GM23248 (cell line): ENCODE measurements at regions not wholly inside any gene's neighbourhood (a gene's known extent, or its start where the extent isn't known, plus 50 kb on each side); places are given as distances from the start of the nearest gene placed in this dataset.
A peak's percentile ranks its signal among the peaks of the same experiment; 100 is the strongest.
"Not testable (repeated sequence)": the region's sequence is repeated elsewhere in the genome, so short reads cannot be mapped to it uniquely, and the experiment has no call there.

ENCODE experiments used
- DNase-seq: peaks from one replicate; pipeline ENCODE4 v3.0.0-alpha.2; 2015
- H2AFZ ChIP-seq: fragments of 200-600 bp; sonication (generic); 2 replicates; pipeline ENCODE4 v1.6.1; 2016; ENCODE audit warnings: antibody characterized with exemption
- H3F3A ChIP-seq: fragments of 200-600 bp; sonication (generic); 2 replicates; pipeline ENCODE4 v1.6.1; 2016; ENCODE audit warnings: mild to moderate bottlenecking, antibody characterized with exemption, mixed run types; ENCODE audit not compliant: insufficient read depth
- H3K27ac ChIP-seq: fragments of 200-600 bp; sonication (generic); 2 replicates; pipeline ENCODE4 v1.5.1; 2016; ENCODE audit warnings: mild to moderate bottlenecking
- H3K27me3 ChIP-seq: fragments of 200-600 bp; sonication (generic); replicated peaks from 2 replicates; pipeline ENCODE4 v1.6.1; 2016; ENCODE audit warnings: mild to moderate bottlenecking; ENCODE audit not compliant: insufficient read depth
- H3K36me3 ChIP-seq: fragments of 200-600 bp; sonication (generic); 2 replicates; pipeline ENCODE4 v1.6.1; 2016; ENCODE audit warnings: low read depth, mild to moderate bottlenecking
- H3K4me1 ChIP-seq: fragments of 200-600 bp; sonication (generic); 2 replicates; pipeline ENCODE4 v1.6.1; 2016; ENCODE audit warnings: mild to moderate bottlenecking; ENCODE audit not compliant: insufficient read depth
- H3K4me2 ChIP-seq: fragments of 200-600 bp; sonication (generic); one replicate; pipeline ENCODE4 v1.6.1; 2016; ENCODE audit warnings: mild to moderate bottlenecking; ENCODE audit not compliant: unreplicated experiment
- H3K4me3 ChIP-seq: fragments of 200-600 bp; sonication (generic); 2 replicates; pipeline ENCODE4 v1.5.1; 2016; ENCODE audit warnings: mild to moderate bottlenecking
- H3K79me2 ChIP-seq: fragments of 200-600 bp; sonication (generic); 2 replicates; pipeline ENCODE4 v1.6.1; 2016; ENCODE audit warnings: mild to moderate bottlenecking; ENCODE audit not compliant: insufficient read depth
- H3K9ac ChIP-seq: fragments of 200-600 bp; sonication (generic); 2 replicates; pipeline ENCODE4 v1.6.1; 2016; ENCODE audit warnings: mild to moderate bottlenecking
- H3K9me2 ChIP-seq: fragments of 200-600 bp; sonication (generic); 2 replicates; pipeline ENCODE4 v1.6.1; 2016; ENCODE audit warnings: mixed run types, mild to moderate bottlenecking, moderate library complexity; ENCODE audit not compliant: insufficient read depth
- H3K9me3 ChIP-seq: fragments of 200-600 bp; sonication (generic); one replicate; pipeline ENCODE4 v1.6.1; 2017; ENCODE audit warnings: low read depth
- H4K20me1 ChIP-seq: fragments of 200-600 bp; sonication (generic); 2 replicates; pipeline ENCODE4 v1.6.0; 2016; ENCODE audit not compliant: insufficient read depth
- EZH2 ChIP-seq: fragments of 200-600 bp; sonication (generic); IDR thresholded peaks from 2 replicates; pipeline ENCODE4 v1.6.1; 2018; ENCODE audit warnings: antibody characterized with exemption, mild to moderate bottlenecking; ENCODE audit not compliant: insufficient read depth, poor library complexity, severe bottlenecking
- EZH2phosphoT487 ChIP-seq: fragments of 200-600 bp; sonication (generic); IDR thresholded peaks from 2 replicates; pipeline ENCODE4 v1.6.1; 2018; ENCODE audit warnings: antibody characterized with exemption, moderate library complexity, mild to moderate bottlenecking, low read depth; ENCODE audit not compliant: insufficient read depth
- WGBS, 2 experiments: methylation state at CpG; one replicate each; pipeline ENCODE4 v1.1.6; 2015 to 2017; ENCODE audit warnings: low lambda C conversion rate in 2 of 2, low coverage in 1 of 2; ENCODE audit errors: missing lambda C conversion rate in 2 of 2; 5-methylcytosine and 5-hydroxymethylcytosine counted together
- in situ Hi-C: fragments of 300-500 bp; cut with MboI; formaldehyde crosslinking; loops from 2 replicates; pipeline ENCODE4 v1.15.0; 2020

GRCh38 chr3:75886971-75887526 lies 101.7 kb upstream of the ZNF717 start:
- H3K36me3 ChIP-seq, result no peaks in the 10 kb centered on the region
- H3K9me3 ChIP-seq, result no peaks in the 10 kb centered on the region
- no peak overlapping the region for H2AFZ ChIP-seq
- no peak overlapping the region for H3K9ac ChIP-seq
- no peaks in the 10 kb centered on the region for H3K9me2 ChIP-seq
- no peak overlapping the region for H3K27ac ChIP-seq
- H3K4me3 ChIP-seq, result no peak overlapping the region
- H4K20me1 ChIP-seq, result no peaks in the 10 kb centered on the region
- no peak overlapping the region for H3K4me2 ChIP-seq
- no peaks in the 10 kb centered on the region for H3F3A ChIP-seq
- no peaks in the 10 kb centered on the region for H3K27me3 ChIP-seq
- H3K4me1 ChIP-seq, result no peaks in the 10 kb centered on the region
- WGBS, 2 experiments, result 13 to 19% methylated on average over 2 of the region's 2 CpGs
- TF ChIP-seq EZH2 (no peak), EZH2phosphoT487 (no peak)
- DNase-seq, result no peak
- H3K79me2 ChIP-seq, result no peaks in the 10 kb centered on the region
- in situ Hi-C loops, result no loop called here

DNA sequence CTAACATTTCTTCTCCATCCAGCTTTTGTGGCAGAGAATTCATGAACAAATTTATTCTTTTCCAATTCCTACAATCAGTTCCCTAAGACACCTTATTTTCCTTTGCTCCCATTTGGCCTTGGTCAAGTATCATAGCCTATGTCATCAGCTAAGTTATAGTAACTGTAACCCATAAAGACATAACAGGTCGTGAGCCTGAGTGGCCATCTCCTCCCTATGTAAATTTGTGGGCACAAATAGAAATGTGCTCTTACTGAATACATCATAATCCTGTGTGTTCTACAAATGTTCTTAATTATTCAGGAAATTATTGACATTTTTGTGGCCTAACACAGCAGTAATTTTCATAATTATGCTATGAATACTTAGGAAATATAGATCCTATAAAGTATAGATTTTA lies 108.9 kb upstream of the ZNF717 start:
- H3K4me2 ChIP-seq, result no peak overlapping the region
- no peaks in the 10 kb centered on the region for H3F3A ChIP-seq
- no peaks in the 10 kb centered on the region; the same call in 1 of the 2 replicates for H3K9me2 ChIP-seq
- H2AFZ ChIP-seq, result no peak overlapping the region
- no peak overlapping the region for H3K4me3 ChIP-seq
- no peaks in the 10 kb centered on the region for H3K9me3 ChIP-seq
- no peak for DNase-seq
- H4K20me1 ChIP-seq, result no peaks in the 10 kb centered on the region
- H3K4me1 ChIP-seq, result no peaks in the 10 kb centered on the region
- no peaks in the 10 kb centered on the region for H3K79me2 ChIP-seq
- H3K27me3 ChIP-seq, result no peaks in the 10 kb centered on the region
- H3K36me3 ChIP-seq, result no peaks in the 10 kb centered on the region
- in situ Hi-C loops, result no loop called here
- no peak overlapping the region for H3K9ac ChIP-seq
- no peak overlapping the region for H3K27ac ChIP-seq
- TF ChIP-seq EZH2phosphoT487, result no peak
- no peak for TF ChIP-seq EZH2
- 0% methylated on average over 1 of the region's 1 CpG for WGBS, 2 experiments

GRCh38 chr3:75896265-75896664 lies 110.9 kb upstream of the ZNF717 start:
- no peaks in the 10 kb centered on the region for H3K79me2 ChIP-seq
- WGBS, 2 experiments, result 38 to 56% methylated on average over 4 of the region's 4 CpGs
- no peak overlapping the region for H2AFZ ChIP-seq
- no peaks in the 10 kb centered on the region for H3K9me3 ChIP-seq
- no peaks in the 10 kb centered on the region for H3K4me1 ChIP-seq
- no peak overlapping the region for H3K27ac ChIP-seq
- no peaks in the 10 kb centered on the region for H3K36me3 ChIP-seq
- no peak overlapping the region for H3K9ac ChIP-seq
- in situ Hi-C loops, result no loop called here
- H3F3A ChIP-seq, result no peaks in the 10 kb centered on the region
- no peak for DNase-seq
- no peaks in the 10 kb centered on the region; the same call in 1 of the 2 replicates for H3K9me2 ChIP-seq
- TF ChIP-seq EZH2 (no peak), EZH2phosphoT487 (no peak)
- no peak overlapping the region for H3K4me2 ChIP-seq
- no peaks in the 10 kb centered on the region for H3K27me3 ChIP-seq
- H3K4me3 ChIP-seq, result no peak overlapping the region
- H4K20me1 ChIP-seq, result no peaks in the 10 kb centered on the region

DNA sequence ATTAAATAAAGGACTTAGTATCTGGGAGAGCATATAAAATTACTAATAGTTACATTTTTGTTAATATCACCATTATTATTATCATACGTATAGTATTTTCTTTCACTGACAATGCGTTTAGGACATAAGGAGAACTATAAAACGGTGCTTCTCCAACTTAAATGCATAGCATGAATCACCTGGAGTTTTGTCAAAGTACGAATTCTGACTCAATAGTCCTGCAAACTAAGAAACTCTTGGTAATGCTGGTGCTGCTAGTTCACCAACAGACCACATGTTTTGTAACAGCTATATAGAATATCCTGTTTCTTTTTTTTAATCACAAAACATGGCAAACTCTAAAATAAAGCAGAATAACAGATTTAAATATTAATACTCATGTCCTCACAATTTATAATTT lies 116.1 kb upstream of the ZNF717 start:
- in situ Hi-C loops, result not testable (repeated sequence)

GRCh38 chr3:75906555-75907112 lies 121.3 kb upstream of the ZNF717 start:
- Histone ChIP-seq H4K20me1 (no peaks in the 10 kb centered on the region), H2AFZ (peak overlapping the region; percentile 64), H3K9me3 (no peaks in the 10 kb centered on the region), H3K4me2 (peak overlapping the region; percentile 72), H3K9me2 (no peaks in the 10 kb centered on the region), H3K36me3 (no peaks in the 10 kb centered on the region), H3K79me2 (no peaks in the 10 kb centered on the region), H3K27ac (no peak overlapping the region), H3K4me3 (peak overlapping the region; percentile 53), H3F3A (no peaks in the 10 kb centered on the region), H3K27me3 (peaks cover 3% of the 10 kb centered on the region; the same call in 1 of the 2 replicates), H3K4me1 (no peaks in the 10 kb centered on the region), H3K9ac (no peak overlapping the region)
- TF ChIP-seq EZH2phosphoT487 (no peak), EZH2 (no peak)
- DNase-seq, result peak; percentile 68
- 4% methylated on average over 35 to 37 of the region's 37 CpGs for WGBS, 2 experiments
- in situ Hi-C loops, result no loop called here

More for the DNA sequence above, 116.1 kb upstream of the ZNF717 start:
- not testable (repeated sequence) for H3K9ac ChIP-seq, H3K9me3 ChIP-seq, H3K27ac ChIP-seq, H3K4me1 ChIP-seq, H3K36me3 ChIP-seq, H4K20me1 ChIP-seq, H3K27me3 ChIP-seq, H3K9me2 ChIP-seq, H3K79me2 ChIP-seq, H2AFZ ChIP-seq, H3F3A ChIP-seq, H3K4me3 ChIP-seq, H3K4me2 ChIP-seq
- DNase-seq, result peak; percentile 20
- 37% methylated on average over 4 of the region's 4 CpGs for WGBS, 2 experiments
